ENCODE measurements at regions not wholly inside any gene's neighbourhood (a gene's known extent, or its start where the extent isn't known, plus 50 kb on each side); places are given as distances from the start of the nearest gene placed in this dataset.
"Not testable (repeated sequence)": the region's sequence is repeated elsewhere in the genome, so short reads cannot be mapped to it uniquely, and the experiment has no call there.

- DNase-seq (ENCODE audit: low read depth), result no peak
- no peak overlapping the region for H3K4me3 ChIP-seq (ENCODE audit: low read depth, low read length)
- TF ChIP-seq CTCF (IDR thresholded peaks at IDR 0.05; ENCODE audit: insufficient read depth, low read depth, low read length), result no peak
Observed at GRCh38 chr4:31851946-31852345, 1131.8 kb downstream of the PCDH7 start.

- H3K4me3 ChIP-seq (ENCODE audit: low read depth, low read length), result no peak overlapping the region
- no peak for TF ChIP-seq CTCF (IDR thresholded peaks at IDR 0.05; ENCODE audit: insufficient read depth, low read depth, low read length)
- DNase-seq (ENCODE audit: low read depth), result no peak
Observed at GRCh38 chr4:31877429-31877828, 1157.3 kb downstream of the PCDH7 start.

- DNase-seq (ENCODE audit: low read depth); H3K4me3 ChIP-seq (ENCODE audit: low read depth, low read length): not testable (repeated sequence)
Observed at GRCh38 chr4:31880837-31881236, 1160.7 kb downstream of the PCDH7 start.

- no peak overlapping the region for H3K4me3 ChIP-seq (ENCODE audit: low read depth, low read length)
- no peak for TF ChIP-seq CTCF (IDR thresholded peaks at IDR 0.05; ENCODE audit: insufficient read depth, low read depth, low read length)
- DNase-seq (ENCODE audit: low read depth), result no peak
Observed at GRCh38 chr4:31896349-31896748, 1176.2 kb downstream of the PCDH7 start.

- TF ChIP-seq CTCF (IDR thresholded peaks at IDR 0.05; ENCODE audit: insufficient read depth, low read depth, low read length), result no peak
- no peak for DNase-seq (ENCODE audit: low read depth)
- H3K4me3 ChIP-seq (ENCODE audit: low read depth, low read length), result no peak overlapping the region
Observed at GRCh38 chr4:31905363-31905762, 1185.2 kb downstream of the PCDH7 start.

- no peak for TF ChIP-seq CTCF (IDR thresholded peaks at IDR 0.05; ENCODE audit: insufficient read depth, low read depth, low read length)
- DNase-seq (ENCODE audit: low read depth), result no peak
- no peak overlapping the region for H3K4me3 ChIP-seq (ENCODE audit: low read depth, low read length)
Observed at GRCh38 chr4:31908261-31908660, 1188.1 kb downstream of the PCDH7 start.

- DNase-seq (ENCODE audit: low read depth), result no peak
- no peak for TF ChIP-seq CTCF (IDR thresholded peaks at IDR 0.05; ENCODE audit: insufficient read depth, low read depth, low read length)
- no peak overlapping the region for H3K4me3 ChIP-seq (ENCODE audit: low read depth, low read length)
Observed at GRCh38 chr4:31917334-31917733, 1197.2 kb downstream of the PCDH7 start.
